HCT116 (cell line): ENCODE measurements at regions not wholly inside any gene's neighbourhood (a gene's known extent, or its start where the extent isn't known, plus 50 kb on each side); places are given as distances from the start of the nearest gene placed in this dataset.
A peak's percentile ranks its signal among the peaks of the same experiment; 100 is the strongest.

ENCODE experiments used
- ATAC-seq: fragments of 200-7000 bp; cut with Tn5 transposase; 2 replicates; pipeline ENCODE4 v1.9.1; 2020; ENCODE audit warnings: mild to moderate bottlenecking, moderate library complexity
- BruUV-seq: library from RNA; stranded (reverse); fragments of 400-500 nt; replicated peaks from 2 replicates; lab custom pipeline; 2021; lab: Mats Ljungman, UMichigan
- CTCF ChIA-PET: fragments of 300-600 bp; sonication (Branson Sonifier 250); formaldehyde crosslinking; loops from one replicate; lab custom pipeline; 2021; ENCODE audit warnings: antibody characterized with exemption; lab: Charles Lee
- POLR2A ChIA-PET: fragments of 300-600, 350-600 bp; sonication (Branson Sonifier 250); formaldehyde crosslinking; loops from one replicate; lab custom pipeline; 2021; ENCODE audit warnings: antibody characterized with exemption; lab: Charles Lee
- RAD21 ChIA-PET, 2 experiments: fragments of 300-600 bp; sonication (Branson Sonifier 250); formaldehyde crosslinking; loops; one replicate each; lab custom pipeline; 2023; ENCODE audit warnings: low total read pairs in 2 of 2; ENCODE audit not compliant: uncharacterized antibody in 2 of 2, unreplicated experiment in 2 of 2, low non-redundant PET in 1 of 2; lab: Charles Lee
- DNase-seq: peaks from one replicate; pipeline ENCODE4 v3.0.0-alpha.2; 2010; ENCODE audit warnings: low read depth, low spot score
- H2AFZ ChIP-seq: fragments of 200-600 bp; shearing (Covaris generic), sonication (generic); 2 replicates; pipeline ENCODE4 v1.6.1; 2017; ENCODE audit warnings: low read depth, mixed run types, mixed read lengths, antibody characterized with exemption, low read length; ENCODE audit not compliant: poor library complexity, severe bottlenecking
- H3K27ac ChIP-seq: 2 replicates; pipeline ENCODE4 v1.5.1; 2012; ENCODE audit warnings: low read depth, low read length
- H3K27me3 ChIP-seq: fragments of 200-600 bp; sonication (generic); 2 replicates; pipeline ENCODE4 v1.6.1; 2016; ENCODE audit warnings: mixed run types, low read length, mixed read lengths; ENCODE audit not compliant: insufficient read depth
- H3K36me3 ChIP-seq, 2 experiments: fragments of 200-500 bp in 1 of 2; fragments of 200-600 bp in 1 of 2; sonication (Bioruptor generic) in 1 of 2; sonication (generic) in 1 of 2; 2 replicates each; pipeline versions ENCODE4 v1.5.1 to v1.6.1; 2014 to 2016; ENCODE audit warnings: low read length in 2 of 2, inconsistent platforms in 1 of 2, mixed read lengths in 1 of 2, mixed run types in 1 of 2; ENCODE audit not compliant: insufficient read depth in 2 of 2, control insufficient read depth in 1 of 2
- H3K4me1 ChIP-seq, 2 experiments: fragments of 200-600 bp in 1 of 2; sonication (generic) in 1 of 2; 2 replicates each; pipeline versions ENCODE4 v1.5.1 to v1.6.1; 2012 to 2017; ENCODE audit warnings: low read length in 2 of 2, inconsistent platforms in 1 of 2, mild to moderate bottlenecking in 1 of 2, mixed read lengths in 1 of 2, mixed run types in 1 of 2, moderate library complexity in 1 of 2; ENCODE audit not compliant: insufficient read depth in 2 of 2, control insufficient read depth in 1 of 2
- H3K4me2 ChIP-seq: fragments of 200-600 bp; sonication (generic); 2 replicates; pipeline ENCODE4 v1.6.1; 2017; ENCODE audit warnings: mixed run types, low read length, mixed read lengths
- H3K4me3 ChIP-seq, 2 experiments: fragments of 200-600 bp in 1 of 2; sonication (generic) in 1 of 2; replicated peaks in 1 of 2; 2 replicates each; pipeline ENCODE4 v1.5.1; 2011 to 2016; ENCODE audit warnings: low read length in 2 of 2, control low read depth in 1 of 2, low read depth in 1 of 2, mild to moderate bottlenecking in 1 of 2, mixed read lengths in 1 of 2, mixed run types in 1 of 2
- H3K79me2 ChIP-seq: fragments of 200-600 bp; sonication (generic); 2 replicates; pipeline ENCODE4 v1.6.1; 2017; ENCODE audit warnings: mild to moderate bottlenecking, mixed run types, low read length, moderate library complexity, mixed read lengths; ENCODE audit not compliant: insufficient read depth
- H3K9ac ChIP-seq: fragments of 200-600 bp; sonication (generic); 2 replicates; pipeline ENCODE4 v1.6.1; 2016; ENCODE audit warnings: low read length, mixed read lengths
- H3K9me2 ChIP-seq: fragments of 200-600 bp; sonication (generic), shearing (Covaris generic); 2 replicates; pipeline ENCODE4 v1.6.1; 2017; ENCODE audit warnings: mixed run types, mild to moderate bottlenecking, moderate library complexity; ENCODE audit not compliant: insufficient read depth
- H3K9me3 ChIP-seq, 2 experiments: fragments of 200-500 bp in 1 of 2; fragments of 200-600 bp in 1 of 2; sonication (Bioruptor generic) in 1 of 2; sonication (generic) in 1 of 2; 2 replicates each; pipeline ENCODE4 v1.6.1; 2014 to 2017; ENCODE audit warnings: low read length in 2 of 2, mixed read lengths in 2 of 2, inconsistent platforms in 1 of 2, low read depth in 1 of 2, mild to moderate bottlenecking in 1 of 2, mixed run types in 1 of 2, moderate library complexity in 1 of 2; ENCODE audit not compliant: control insufficient read depth in 1 of 2, insufficient read depth in 1 of 2
- H4K20me1 ChIP-seq: fragments of 200-600 bp; sonication (generic), shearing (Covaris generic); 2 replicates; pipeline ENCODE4 v1.6.1; 2017; ENCODE audit warnings: mixed run types, mild to moderate bottlenecking, moderate library complexity; ENCODE audit not compliant: insufficient read depth
- ELF1 ChIP-seq: IDR thresholded peaks from 2 replicates; pipeline ENCODE4 v1.6.1; 2012; ENCODE audit warnings: low read depth, borderline replicate concordance
- EZH2 ChIP-seq: fragments of 200-600 bp; sonication (generic); IDR thresholded peaks from 2 replicates; pipeline ENCODE4 v1.6.1; 2017; ENCODE audit warnings: antibody characterized with exemption, mixed run types
- FOSL1 ChIP-seq: IDR thresholded peaks from 2 replicates; pipeline ENCODE4 v1.6.1; 2012; ENCODE audit warnings: low read depth
- POLR2AphosphoS5 ChIP-seq: IDR thresholded peaks from 2 replicates; pipeline ENCODE4 v1.6.1; 2011; ENCODE audit warnings: mild to moderate bottlenecking, low read depth, low read length, moderate library complexity
- RAD21 ChIP-seq: IDR thresholded peaks from 2 replicates; pipeline ENCODE4 v1.6.1; 2012; ENCODE audit warnings: low read depth, mild to moderate bottlenecking
- SIN3A ChIP-seq: IDR thresholded peaks from 2 replicates; pipeline ENCODE4 v1.6.1; 2012; ENCODE audit warnings: low read depth
- SP1 ChIP-seq: IDR thresholded peaks from 2 replicates; pipeline ENCODE4 v1.6.1; 2012; ENCODE audit warnings: low read depth
- TCF7L2 ChIP-seq: IDR thresholded peaks from 2 replicates; pipeline ENCODE4 v1.7.0; 2011; ENCODE audit warnings: borderline replicate concordance, inconsistent platforms; ENCODE audit not compliant: insufficient read depth, insufficient read length; ENCODE audit errors: extremely low read depth
- YY1 ChIP-seq: IDR thresholded peaks from 2 replicates; pipeline ENCODE4 v1.6.1; 2011; ENCODE audit warnings: low read length, low read depth, moderate library complexity, mild to moderate bottlenecking; ENCODE audit not compliant: insufficient replicate concordance; ENCODE audit errors: extremely low read depth
- ZFX ChIP-seq: fragments of 450-650 bp; IDR thresholded peaks from 2 replicates; pipeline ENCODE4 v1.6.1; 2017
- intact Hi-C: fragments of 100-400 bp; cut with micrococcal nuclease; formaldehyde crosslinking; loops from 2 replicates; pipeline ENCODE4 v1.10.0; 2022
- TF ChIP-seq, protein P1 (sequence below): IDR thresholded peaks from 2 replicates; pipeline ENCODE4 v1.6.1; 2011; ENCODE audit warnings: mild to moderate bottlenecking, low read length, moderate library complexity; ENCODE audit not compliant: insufficient replicate concordance; ENCODE audit errors: extremely low read depth
- TF ChIP-seq, protein P2 (sequence below), 3 experiments: fragments of 200-600 bp in 1 of 3; sonication (generic) in 1 of 3; IDR thresholded peaks in 2 of 3; conservative IDR thresholded peaks in 1 of 3; 2 replicates each; pipeline ENCODE4 v1.5.1; 2012 to 2017; ENCODE audit warnings: low read depth in 2 of 3, low read length in 2 of 3, antibody characterized with exemption in 1 of 3, borderline replicate concordance in 1 of 3, control low read depth in 1 of 3, mild to moderate bottlenecking in 1 of 3, mixed read lengths in 1 of 3, mixed run types in 1 of 3, moderate library complexity in 1 of 3; ENCODE audit not compliant: insufficient read depth in 1 of 3
- TF ChIP-seq, protein P3 (sequence below): IDR thresholded peaks from 2 replicates; pipeline ENCODE4 v1.6.1; 2012

DNA sequence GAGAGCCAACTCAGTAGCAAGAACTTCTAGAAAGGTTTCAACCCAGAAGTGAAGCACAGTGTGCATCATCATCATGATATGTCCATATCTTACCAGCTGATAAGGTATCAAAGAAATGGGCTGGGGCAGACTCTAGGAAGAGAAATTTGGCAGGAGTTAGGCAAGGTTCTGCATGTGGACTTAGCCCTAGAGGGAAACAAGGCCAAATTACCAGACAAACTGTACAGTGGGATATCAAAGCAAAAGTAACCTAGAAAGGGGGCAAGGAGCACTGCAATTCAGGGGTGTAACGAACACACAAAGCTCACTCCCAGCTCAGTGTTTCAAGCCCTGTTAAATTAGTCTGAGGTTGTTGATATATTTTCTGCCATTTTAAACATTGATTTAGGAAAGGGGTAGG lies 407.4 kb downstream of the SMARCA1 start (continued):
- TF ChIP-seq, protein P1, sequence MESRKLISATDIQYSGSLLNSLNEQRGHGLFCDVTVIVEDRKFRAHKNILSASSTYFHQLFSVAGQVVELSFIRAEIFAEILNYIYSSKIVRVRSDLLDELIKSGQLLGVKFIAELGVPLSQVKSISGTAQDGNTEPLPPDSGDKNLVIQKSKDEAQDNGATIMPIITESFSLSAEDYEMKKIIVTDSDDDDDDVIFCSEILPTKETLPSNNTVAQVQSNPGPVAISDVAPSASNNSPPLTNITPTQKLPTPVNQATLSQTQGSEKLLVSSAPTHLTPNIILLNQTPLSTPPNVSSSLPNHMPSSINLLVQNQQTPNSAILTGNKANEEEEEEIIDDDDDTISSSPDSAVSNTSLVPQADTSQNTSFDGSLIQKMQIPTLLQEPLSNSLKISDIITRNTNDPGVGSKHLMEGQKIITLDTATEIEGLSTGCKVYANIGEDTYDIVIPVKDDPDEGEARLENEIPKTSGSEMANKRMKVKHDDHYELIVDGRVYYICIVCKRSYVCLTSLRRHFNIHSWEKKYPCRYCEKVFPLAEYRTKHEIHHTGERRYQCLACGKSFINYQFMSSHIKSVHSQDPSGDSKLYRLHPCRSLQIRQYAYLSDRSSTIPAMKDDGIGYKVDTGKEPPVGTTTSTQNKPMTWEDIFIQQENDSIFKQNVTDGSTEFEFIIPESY = no peak
- TF ChIP-seq ELF1 (no peak), RAD21 (no peak)

DNA sequence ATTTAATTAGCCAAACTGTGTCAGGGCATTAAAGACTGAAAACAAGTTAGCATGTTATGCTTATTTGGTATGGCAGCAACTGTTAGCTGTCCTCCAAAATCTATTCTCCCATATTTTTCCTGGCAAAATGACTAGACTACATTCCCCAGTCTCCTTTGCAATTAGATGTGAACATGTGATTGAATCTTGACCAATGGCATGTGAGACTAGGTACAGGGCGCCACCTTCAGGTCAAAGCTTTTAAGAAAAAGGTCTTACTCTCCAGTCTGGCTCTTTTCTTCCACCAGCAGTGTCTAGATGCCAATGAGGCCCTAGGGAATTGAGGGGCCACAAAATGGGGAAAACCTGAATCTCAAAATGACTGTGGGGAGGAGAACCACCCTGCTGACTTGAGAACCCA lies 408.2 kb downstream of the SMARCA1 start:
- Histone ChIP-seq H2AFZ (no peak overlapping the region), H3K4me1 (no peaks in the 10 kb centered on the region), H3K27me3 (no peaks in the 10 kb centered on the region), H3K9ac (no peak overlapping the region), H3K4me2 (no peak overlapping the region), H4K20me1 (no peaks in the 10 kb centered on the region), H3K9me2 (no peaks in the 10 kb centered on the region)
- ChIA-PET POLR2A (no interaction called here), RAD21 (no interaction called here)
- peak; percentile 72 for ATAC-seq
- TF ChIP-seq RAD21 (0 out of 2 replicates have a peak, but pooled peaks have one; percentile 3), POLR2AphosphoS5 (no peak), SP1 (peak; percentile 45; the same call in 1 of the 2 replicates), YY1 (no peak), FOSL1 (no peak), ZFX (no peak), TCF7L2 (no peak), EZH2 (no peak), SIN3A (no peak)
- TF ChIP-seq, protein P2, sequence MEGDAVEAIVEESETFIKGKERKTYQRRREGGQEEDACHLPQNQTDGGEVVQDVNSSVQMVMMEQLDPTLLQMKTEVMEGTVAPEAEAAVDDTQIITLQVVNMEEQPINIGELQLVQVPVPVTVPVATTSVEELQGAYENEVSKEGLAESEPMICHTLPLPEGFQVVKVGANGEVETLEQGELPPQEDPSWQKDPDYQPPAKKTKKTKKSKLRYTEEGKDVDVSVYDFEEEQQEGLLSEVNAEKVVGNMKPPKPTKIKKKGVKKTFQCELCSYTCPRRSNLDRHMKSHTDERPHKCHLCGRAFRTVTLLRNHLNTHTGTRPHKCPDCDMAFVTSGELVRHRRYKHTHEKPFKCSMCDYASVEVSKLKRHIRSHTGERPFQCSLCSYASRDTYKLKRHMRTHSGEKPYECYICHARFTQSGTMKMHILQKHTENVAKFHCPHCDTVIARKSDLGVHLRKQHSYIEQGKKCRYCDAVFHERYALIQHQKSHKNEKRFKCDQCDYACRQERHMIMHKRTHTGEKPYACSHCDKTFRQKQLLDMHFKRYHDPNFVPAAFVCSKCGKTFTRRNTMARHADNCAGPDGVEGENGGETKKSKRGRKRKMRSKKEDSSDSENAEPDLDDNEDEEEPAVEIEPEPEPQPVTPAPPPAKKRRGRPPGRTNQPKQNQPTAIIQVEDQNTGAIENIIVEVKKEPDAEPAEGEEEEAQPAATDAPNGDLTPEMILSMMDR (IDR thresholded peaks at IDR 0.05 in 2 of 3, conservative IDR thresholded peaks at IDR 0.05 in 1 of 3; ENCODE audit: borderline replicate concordance in 1 of 3, insufficient read depth in 1 of 3, low read depth in 2 of 3, low read length in 2 of 3) = peak; percentile 12 to 55 (median 25); a peak in 2 of 6 replicates
- TF ChIP-seq, protein P1 = no peak
- TF ChIP-seq, protein P3, sequence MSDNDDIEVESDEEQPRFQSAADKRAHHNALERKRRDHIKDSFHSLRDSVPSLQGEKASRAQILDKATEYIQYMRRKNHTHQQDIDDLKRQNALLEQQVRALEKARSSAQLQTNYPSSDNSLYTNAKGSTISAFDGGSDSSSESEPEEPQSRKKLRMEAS = no peak
- TF ChIP-seq, all 23 proteins: peak for 3
- Histone ChIP-seq H3K36me3 (no peaks in the 10 kb centered on the region), H3K4me3 (no peak overlapping the region), H3K79me2 (no peaks in the 10 kb centered on the region), H3K9me3 (no peaks in the 10 kb centered on the region), H3K27ac (no peak overlapping the region)
- intact Hi-C loops = no loop called here
- no TSS peak for BruUV-seq
- DNase-seq = peak; percentile 31
- CTCF ChIA-PET = no interaction called here
